ENCODE measurements at regions not wholly inside any gene's neighbourhood (a gene's known extent, or its start where the extent isn't known, plus 50 kb on each side); places are given as distances from the start of the nearest gene placed in this dataset.

- Histone ChIP-seq H3K4ac (ENCODE audit: low read depth, low read length) (no peak overlapping the region), H4K20me1 (ENCODE audit: insufficient read depth, low read length) (no peaks in the 10 kb centered on the region; the same call in 1 of the 2 replicates), H4K8ac (ENCODE audit: low read depth in 2 of 2, low read length in 2 of 2) (no peak overlapping the region), H2AFZ (replicated peaks; ENCODE audit: low read length, poor library complexity) (no peak overlapping the region), H3K79me1 (ENCODE audit: low read depth in 1 of 2, low read length in 2 of 2) (no peaks in the 10 kb centered on the region), H3K27ac (ENCODE audit: insufficient read depth, low read length) (no peak overlapping the region), H3K9me3 (ENCODE audit: control insufficient read depth, insufficient read depth, low read length) (no peaks in the 10 kb centered on the region), H2BK20ac (ENCODE audit: low read depth, low read length) (no peak overlapping the region), H3K56ac (ENCODE audit: extremely low read depth, insufficient read depth, low read length) (no peak overlapping the region), H2AK9ac (replicated peaks; ENCODE audit: low read depth, low read length, poor library complexity) (no peak overlapping the region), H3K27me3 (ENCODE audit: control insufficient read depth, insufficient read depth, low read length) (no peaks in the 10 kb centered on the region), H3K4me3 (ENCODE audit: insufficient read depth, low read depth, low read length) (no peak overlapping the region), H3K36me3 (ENCODE audit: control insufficient read depth, insufficient read depth, low read length) (peaks cover 13% of the 10 kb centered on the region), H3K14ac (replicated peaks; ENCODE audit: low read depth, low read length) (no peak overlapping the region), H3K4me2 (ENCODE audit: low read depth, low read length) (no peak overlapping the region), H3K9me1 (ENCODE audit: insufficient read depth, low read length) (no peaks in the 10 kb centered on the region), H2AK5ac (ENCODE audit: low read depth, low read length) (no peak overlapping the region), H2BK15ac (ENCODE audit: low read depth, low read length) (no peak overlapping the region), H3K9ac (ENCODE audit: low read depth, low read length) (no peak overlapping the region), H4K91ac (ENCODE audit: insufficient read depth, low read depth, low read length) (no peak overlapping the region), H2BK5ac (ENCODE audit: low read depth, low read length, poor library complexity, severe bottlenecking) (no peak overlapping the region), H3K18ac (ENCODE audit: low read depth, low read length) (no peak overlapping the region), H2BK120ac (ENCODE audit: low read depth, low read length) (no peak overlapping the region), H3K4me1 (ENCODE audit: control insufficient read depth, insufficient read depth, low read length) (peaks cover 2% of the 10 kb centered on the region; the same call in 1 of the 2 replicates), H3K23ac (ENCODE audit: low read depth, low read length) (no peak overlapping the region), H4K5ac (ENCODE audit: low read depth, low read length) (no peak overlapping the region)
- ChIA-PET POLR2A (ENCODE audit: unreplicated experiment) (no interaction called here), CTCF (no interaction called here)
- dilution Hi-C loops (cut with HindIII; ENCODE audit: low sequenced_read_pairs, unreplicated experiment) = no loop called here
- no peak for ATAC-seq (ENCODE audit: low read depth)
- TF ChIP-seq POLR2A (IDR thresholded peaks at IDR 0.05; ENCODE audit: low read depth, low read length) = no peak
- no peak for TF ChIP-seq FOS (IDR thresholded peaks at IDR 0.05; ENCODE audit: low read depth, low read length)
- TF ChIP-seq CHD1 (IDR thresholded peaks at IDR 0.05; ENCODE audit: low read depth, low read length) = no peak
- TF ChIP-seq RAD21 (IDR thresholded peaks at IDR 0.05; ENCODE audit: low read length) = no peak
- TF ChIP-seq USF2 (IDR thresholded peaks at IDR 0.05; ENCODE audit: low read depth, low read length) = no peak
- no peak for TF ChIP-seq ELK1 (IDR thresholded peaks at IDR 0.05; ENCODE audit: borderline replicate concordance, low read depth, low read length)
- TF ChIP-seq RCOR1 (IDR thresholded peaks at IDR 0.05; ENCODE audit: insufficient replicate concordance, low read length) = no peak
- no peak for TF ChIP-seq RFX5 (IDR thresholded peaks at IDR 0.05; ENCODE audit: low read depth, low read length)
- TF ChIP-seq CEBPB (IDR thresholded peaks at IDR 0.05; ENCODE audit: low read depth, low read length) = no peak
- TF ChIP-seq MAZ (IDR thresholded peaks at IDR 0.05; ENCODE audit: borderline replicate concordance, low read depth, low read length) = no peak
- no peak for TF ChIP-seq SMC3 (IDR thresholded peaks at IDR 0.05; ENCODE audit: low read depth, low read length)
- no peak for TF ChIP-seq CTCF (conservative IDR thresholded peaks at IDR 0.05; ENCODE audit: low read depth, low read length)
- TF ChIP-seq NFE2L2 (IDR thresholded peaks at IDR 0.05; ENCODE audit: low read depth, low read length) = no peak
- TF ChIP-seq MAFK (IDR thresholded peaks at IDR 0.05; ENCODE audit: low read depth, low read length) = no peak
- BruUV-seq (replicated peaks) = no TSS peak
- in situ Hi-C loops (cut with MboI; ENCODE audit: low sequenced_read_pairs) = no loop called here
- intact Hi-C loops (cut with micrococcal nuclease) = no loop called here
- DNase-seq = no peak
- WGBS, 2 experiments (ENCODE audit: extremely low coverage in 2 of 2, insufficient read length in 1 of 2) = no CpG with 5 or more reads among the region's 8 CpGs
Measured at GRCh38 chr6:165929607-165930006, 238.0 kb downstream of the TBXT start.
